Loucy (cell line): ENCODE measurements at regions not wholly inside any gene's neighbourhood (a gene's known extent, or its start where the extent isn't known, plus 50 kb on each side); places are given as distances from the start of the nearest gene placed in this dataset.

ENCODE experiments used
- H2AFZ ChIP-seq: fragments of 200-600 bp; sonication (generic); 2 replicates; pipeline ENCODE4 v1.6.0; 2016; ENCODE audit warnings: antibody characterized with exemption, mild to moderate bottlenecking, low read length, moderate library complexity
- H3F3A ChIP-seq: fragments of 200-600 bp; 2 replicates; pipeline ENCODE4 v1.6.0; 2016; ENCODE audit warnings: antibody characterized with exemption, low read depth, mild to moderate bottlenecking
- H3K27me3 ChIP-seq: fragments of 200-600 bp; sonication (generic); 2 replicates; pipeline ENCODE4 v1.6.1; 2014; ENCODE audit warnings: low read length, mild to moderate bottlenecking; ENCODE audit not compliant: insufficient read depth, poor library complexity, severe bottlenecking
- H3K36me3 ChIP-seq: fragments of 200-600 bp; sonication (generic); 2 replicates; pipeline ENCODE4 v1.6.1; 2016; ENCODE audit warnings: low read length; ENCODE audit not compliant: insufficient read depth
- H3K4me1 ChIP-seq: fragments of 200-600 bp; sonication (generic); 2 replicates; pipeline ENCODE4 v1.5.1; 2014; ENCODE audit warnings: low read length, mild to moderate bottlenecking; ENCODE audit not compliant: insufficient read depth, poor library complexity, severe bottlenecking
- H3K4me2 ChIP-seq: fragments of 200-600 bp; sonication (generic); 2 replicates; pipeline ENCODE4 v1.6.0; 2014; ENCODE audit warnings: antibody characterized with exemption, low read length, low read depth, mild to moderate bottlenecking; ENCODE audit not compliant: poor library complexity, severe bottlenecking
- H3K4me3 ChIP-seq: fragments of 200-600 bp; sonication (generic); 2 replicates; pipeline ENCODE4 v1.5.1; 2014; ENCODE audit warnings: low read length, mild to moderate bottlenecking, mixed read lengths; ENCODE audit not compliant: poor library complexity, severe bottlenecking
- H3K79me2 ChIP-seq: fragments of 200-600 bp; sonication (generic); 2 replicates; pipeline ENCODE4 v1.6.1; 2014; ENCODE audit warnings: low read length; ENCODE audit not compliant: insufficient read depth
- H3K9ac ChIP-seq: fragments of 200-600 bp; sonication (generic); 2 replicates; pipeline ENCODE4 v1.6.0; 2014; ENCODE audit warnings: mild to moderate bottlenecking, low read depth, low read length, moderate library complexity; ENCODE audit not compliant: poor library complexity, severe bottlenecking
- H3K9me2 ChIP-seq: fragments of 200-600 bp; sonication (generic); replicated peaks from 2 replicates; pipeline ENCODE4 v1.6.1; 2016; ENCODE audit warnings: low read depth, low read length, mixed read lengths
- H3K9me3 ChIP-seq: fragments of 200-600 bp; sonication (generic); 2 replicates; pipeline ENCODE4 v1.6.1; 2014; ENCODE audit warnings: mild to moderate bottlenecking, antibody characterized with exemption, low read length, low read depth; ENCODE audit not compliant: insufficient read depth
- H4K20me1 ChIP-seq: fragments of 200-600 bp; sonication (generic); 2 replicates; pipeline ENCODE4 v1.6.0; 2014; ENCODE audit warnings: antibody characterized with exemption, low read length, mild to moderate bottlenecking; ENCODE audit not compliant: insufficient read depth, poor library complexity, severe bottlenecking
- CTCF ChIP-seq: fragments of 200-600 bp; sonication (generic); conservative IDR thresholded peaks from 2 replicates; pipeline ENCODE4 v1.5.1; 2014; ENCODE audit warnings: mild to moderate bottlenecking, antibody characterized with exemption, low read length
- EZH2phosphoT487 ChIP-seq: fragments of 200-600 bp; IDR thresholded peaks from 2 replicates; pipeline ENCODE4 v1.6.1; 2018; ENCODE audit warnings: antibody characterized with exemption, mild to moderate bottlenecking, moderate library complexity, borderline replicate concordance

- Histone ChIP-seq H2AFZ (no peak overlapping the region), H3F3A (peaks cover 15% of the 10 kb centered on the region), H3K9me2 (no peaks in the 10 kb centered on the region), H3K9me3 (no peaks in the 10 kb centered on the region), H3K36me3 (no peaks in the 10 kb centered on the region), H3K27me3 (no peaks in the 10 kb centered on the region), H3K4me2 (peak overlapping the region; percentile 58), H3K79me2 (no peaks in the 10 kb centered on the region), H3K9ac (peak overlapping the region; percentile 19), H3K4me3 (no peak overlapping the region), H4K20me1 (no peaks in the 10 kb centered on the region), H3K4me1 (peaks cover 83% of the 10 kb centered on the region)
- TF ChIP-seq CTCF = no peak
- TF ChIP-seq EZH2phosphoT487 = no peak
These were observed 125.6 kb upstream of the RASGRP1 start for GRCh38 chr15:38690216-38690615.

DNA sequence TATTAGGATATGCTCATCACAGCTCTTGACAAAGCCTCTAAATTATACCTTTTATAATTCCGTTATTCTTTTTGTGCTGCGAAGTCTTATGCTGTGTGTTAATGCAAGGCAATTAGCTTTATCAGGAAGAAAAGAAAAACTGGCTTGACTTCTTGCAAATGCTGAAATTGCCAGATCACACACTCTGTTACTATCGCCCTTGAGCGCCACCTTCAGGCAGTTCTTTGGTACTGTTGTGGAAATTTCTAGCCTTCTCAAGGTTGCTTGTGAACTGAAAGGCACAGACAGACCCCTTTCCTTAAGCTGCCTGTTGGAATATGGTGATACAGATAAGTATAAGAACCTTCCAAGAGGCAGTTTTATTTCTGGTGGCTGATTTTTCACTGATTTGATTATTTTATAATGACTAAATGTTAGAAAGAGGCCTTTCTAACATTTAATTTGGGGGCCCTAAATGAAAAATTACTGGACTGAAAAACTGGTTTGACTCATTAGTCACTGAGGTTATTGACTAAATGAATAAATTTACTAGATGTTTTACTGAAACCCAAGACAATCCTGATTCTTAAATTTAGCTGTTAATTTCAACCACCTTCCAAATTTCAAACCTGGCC lies 126.2 kb upstream of the RASGRP1 start:
- Histone ChIP-seq H3K9me2 (no peaks in the 10 kb centered on the region), H3K27me3 (no peaks in the 10 kb centered on the region), H3K36me3 (no peaks in the 10 kb centered on the region), H3K4me1 (peaks cover 83% of the 10 kb centered on the region), H3F3A (peaks cover 21% of the 10 kb centered on the region), H3K4me2 (peak overlapping the region; percentile 58), H3K9me3 (no peaks in the 10 kb centered on the region), H3K79me2 (no peaks in the 10 kb centered on the region), H2AFZ (no peak overlapping the region), H3K4me3 (no peak overlapping the region), H4K20me1 (no peaks in the 10 kb centered on the region), H3K9ac (peak overlapping the region; percentile 45)
- no peak for TF ChIP-seq EZH2phosphoT487
- peak; percentile 91 for TF ChIP-seq CTCF

DNA sequence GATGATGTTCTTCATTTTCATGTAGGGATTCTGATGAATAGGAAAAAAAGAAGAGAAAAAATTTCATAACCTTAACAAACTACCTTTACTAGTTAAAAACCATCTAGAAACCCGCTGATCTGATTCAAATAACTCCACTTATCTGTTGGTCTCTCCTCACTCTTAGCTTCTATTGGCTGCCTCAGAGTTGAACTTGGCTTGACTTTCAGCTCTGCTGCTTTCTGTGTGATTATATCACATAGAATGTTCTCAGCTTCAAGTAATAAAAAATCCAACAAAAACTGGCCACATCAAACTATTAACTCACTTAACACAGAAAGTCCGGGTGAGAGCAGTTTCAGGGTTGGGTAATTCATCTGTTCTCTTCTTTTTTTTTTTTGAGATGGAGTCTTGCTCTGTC lies 126.8 kb upstream of the RASGRP1 start:
- peak overlapping the region; percentile 45 for H3K9ac ChIP-seq
- H3K9me2 ChIP-seq = no peaks in the 10 kb centered on the region
- TF ChIP-seq CTCF = no peak
- TF ChIP-seq EZH2phosphoT487 = no peak
- peaks cover 24% of the 10 kb centered on the region for H3F3A ChIP-seq
- no peak overlapping the region for H3K4me3 ChIP-seq
- no peaks in the 10 kb centered on the region for H3K79me2 ChIP-seq
- H2AFZ ChIP-seq = no peak overlapping the region
- peak overlapping the region; percentile 11 for H3K4me2 ChIP-seq
- no peaks in the 10 kb centered on the region for H3K9me3 ChIP-seq
- no peaks in the 10 kb centered on the region for H4K20me1 ChIP-seq
- H3K27me3 ChIP-seq = no peaks in the 10 kb centered on the region
- peaks cover 82% of the 10 kb centered on the region for H3K4me1 ChIP-seq
- H3K36me3 ChIP-seq = no peaks in the 10 kb centered on the region
